ENCODE measurements at regions not wholly inside any gene's neighbourhood (a gene's known extent, or its start where the extent isn't known, plus 50 kb on each side); places are given as distances from the start of the nearest gene placed in this dataset.
"Not testable (repeated sequence)": the region's sequence is repeated elsewhere in the genome, so short reads cannot be mapped to it uniquely, and the experiment has no call there.

GRCh38 chr6:98047164-98047563 lies 764.1 kb upstream of the MMS22L start:
- Histone ChIP-seq H3K4me3 (no peak overlapping the region), H3K27ac (no peak overlapping the region)

GRCh38 chr6:98047871-98048270 lies 764.9 kb upstream of the MMS22L start:
- H3K27ac ChIP-seq = no peak overlapping the region
- H3K4me3 ChIP-seq = no peak overlapping the region

GRCh38 chr6:98054453-98054852 lies 771.4 kb upstream of the MMS22L start:
- Histone ChIP-seq H3K4me3 (no peak overlapping the region), H3K27ac (no peak overlapping the region)

- Histone ChIP-seq H3K27ac (no peak overlapping the region), H3K4me3 (no peak overlapping the region)
These were observed 773.9 kb upstream of the MMS22L start for GRCh38 chr6:98056955-98057354.

- H3K4me3 ChIP-seq = no peak overlapping the region
- H3K27ac ChIP-seq = no peak overlapping the region
These were observed 767.0 kb upstream of the POU3F2 start for GRCh38 chr6:98067375-98067774.

- not testable (repeated sequence) for H3K4me3 ChIP-seq, H3K27ac ChIP-seq
These were observed 745.8 kb upstream of the POU3F2 start for GRCh38 chr6:98088537-98088936.

GRCh38 chr6:98092331-98092730 lies 742.0 kb upstream of the POU3F2 start:
- no peak overlapping the region for H3K27ac ChIP-seq
- H3K4me3 ChIP-seq = no peak overlapping the region

- H3K27ac ChIP-seq = no peak overlapping the region
- H3K4me3 ChIP-seq = no peak overlapping the region
These were observed 739.7 kb upstream of the POU3F2 start for GRCh38 chr6:98094696-98095095.

- Histone ChIP-seq H3K27ac (no peak overlapping the region), H3K4me3 (no peak overlapping the region)
These were observed 726.6 kb upstream of the POU3F2 start for GRCh38 chr6:98107801-98108200.

- Histone ChIP-seq H3K4me3 (no peak overlapping the region), H3K27ac (no peak overlapping the region)
These were observed 717.9 kb upstream of the POU3F2 start for GRCh38 chr6:98116455-98116854.

- Histone ChIP-seq H3K4me3 (no peak overlapping the region), H3K27ac (no peak overlapping the region)
These were observed 717.3 kb upstream of the POU3F2 start for GRCh38 chr6:98117068-98117467.

GRCh38 chr6:98118397-98119045 lies 715.9 kb upstream of the POU3F2 start:
- Histone ChIP-seq H3K27ac (no peak overlapping the region), H3K4me3 (no peak overlapping the region)

- no peak overlapping the region for H3K4me3 ChIP-seq
- H3K27ac ChIP-seq = no peak overlapping the region
These were observed 710.2 kb upstream of the POU3F2 start for GRCh38 chr6:98124171-98124570.

GRCh38 chr6:98131290-98131990 lies 702.9 kb upstream of the POU3F2 start:
- Histone ChIP-seq H3K4me3 (no peak overlapping the region), H3K27ac (no peak overlapping the region)

GRCh38 chr6:98136333-98136732 lies 698.0 kb upstream of the POU3F2 start:
- Histone ChIP-seq H3K27ac (no peak overlapping the region), H3K4me3 (no peak overlapping the region)

- H3K4me3 ChIP-seq = no peak overlapping the region
These were observed 697.0 kb upstream of the POU3F2 start for GRCh38 chr6:98137391-98137790.

GRCh38 chr6:98142839-98143238 lies 691.5 kb upstream of the POU3F2 start:
- no peak overlapping the region for H3K4me3 ChIP-seq
- no peak overlapping the region for H3K27ac ChIP-seq

More at GRCh38 chr6:98137391-98137790, 697.0 kb upstream of the POU3F2 start:
- H3K27ac ChIP-seq = no peak overlapping the region

GRCh38 chr6:98146656-98147055 lies 687.7 kb upstream of the POU3F2 start:
- no peak overlapping the region for H3K27ac ChIP-seq
- H3K4me3 ChIP-seq = no peak overlapping the region

GRCh38 chr6:98156580-98156979 lies 677.8 kb upstream of the POU3F2 start:
- Histone ChIP-seq H3K27ac (no peak overlapping the region), H3K4me3 (no peak overlapping the region)

GRCh38 chr6:98179606-98180005 lies 654.8 kb upstream of the POU3F2 start:
- Histone ChIP-seq H3K4me3 (no peak overlapping the region), H3K27ac (no peak overlapping the region)

- H3K27ac ChIP-seq = no peak overlapping the region
- H3K4me3 ChIP-seq = no peak overlapping the region
These were observed 634.3 kb upstream of the POU3F2 start for GRCh38 chr6:98200084-98200483.
